ENCODE measurements at regions not wholly inside any gene's neighbourhood (a gene's known extent, or its start where the extent isn't known, plus 50 kb on each side); places are given as distances from the start of the nearest gene placed in this dataset.

GRCh38 chr10:36096576-36096975 is 454.5 kb upstream of the FZD8 start:
- TF ChIP-seq CTCF (IDR thresholded peaks at IDR 0.05), result no peak
- no peak for TF ChIP-seq POLR2A (IDR thresholded peaks at IDR 0.05)
